Central memory CD8-positive, alpha-beta T cell (primary cell): ENCODE measurements at regions not wholly inside any gene's neighbourhood (a gene's known extent, or its start where the extent isn't known, plus 50 kb on each side); places are given as distances from the start of the nearest gene placed in this dataset.

Source experiments
- ATAC-seq: fragments of 150-1000 bp; cut with Tn5 transposase; replicated peaks from 2 replicates; pipeline ENCODE4 v1.10.0; 2022; ENCODE audit warnings: mild to moderate bottlenecking, moderate FRiP score, moderate number of reproducible peaks; ENCODE audit not compliant: poor library complexity, severe bottlenecking; ENCODE audit errors: extremely low read depth
- DNase-seq, 2 donors: peaks; one replicate each; pipeline ENCODE4 v3.0.0; 2021; ENCODE audit warnings: low spot score in 2 of 2
- H3K27ac Mint-ChIP-seq: one replicate; pipeline ENCODE4 v1.8.0; 2022; ENCODE audit warnings: low read depth, mild to moderate bottlenecking, moderate library complexity, mixed read lengths
- H3K27me3 Mint-ChIP-seq: one replicate; pipeline ENCODE4 v1.8.0; 2022; ENCODE audit warnings: mixed read lengths
- H3K36me3 Mint-ChIP-seq: one replicate; pipeline ENCODE4 v1.8.0; 2022; ENCODE audit warnings: mild to moderate bottlenecking, moderate library complexity, mixed read lengths; ENCODE audit not compliant: insufficient read depth
- H3K4me1 Mint-ChIP-seq: one replicate; pipeline ENCODE4 v1.8.0; 2022; ENCODE audit warnings: mixed read lengths
- H3K4me3 Mint-ChIP-seq: one replicate; pipeline ENCODE4 v1.8.0; 2022; ENCODE audit warnings: mild to moderate bottlenecking, moderate library complexity, mixed read lengths
- H3K9me3 Mint-ChIP-seq: one replicate; pipeline ENCODE4 v1.8.0; 2022; ENCODE audit warnings: mixed read lengths

GRCh38 chrX:9132036-9132638 lies 98.2 kb upstream of the FAM9B start:
- ATAC-seq (no peak), DNase-seq (no peak)
- H3K27me3 Mint-ChIP-seq, result no peaks in the 10 kb centered on the region
- H3K9me3 Mint-ChIP-seq, result peaks cover 4% of the 10 kb centered on the region
- no peak overlapping the region for H3K4me3 Mint-ChIP-seq
- H3K27ac Mint-ChIP-seq, result no peak overlapping the region
- H3K36me3 Mint-ChIP-seq, result no peaks in the 10 kb centered on the region
- no peaks in the 10 kb centered on the region for H3K4me1 Mint-ChIP-seq

GRCh38 chrX:9133426-9133825 lies 99.5 kb upstream of the FAM9B start:
- H3K27ac Mint-ChIP-seq, result no peak overlapping the region
- ATAC-seq (no peak), DNase-seq (no peak)
- H3K36me3 Mint-ChIP-seq, result no peaks in the 10 kb centered on the region
- H3K9me3 Mint-ChIP-seq, result peaks cover 4% of the 10 kb centered on the region
- H3K4me3 Mint-ChIP-seq, result no peak overlapping the region
- no peaks in the 10 kb centered on the region for H3K4me1 Mint-ChIP-seq
- no peaks in the 10 kb centered on the region for H3K27me3 Mint-ChIP-seq

DNA sequence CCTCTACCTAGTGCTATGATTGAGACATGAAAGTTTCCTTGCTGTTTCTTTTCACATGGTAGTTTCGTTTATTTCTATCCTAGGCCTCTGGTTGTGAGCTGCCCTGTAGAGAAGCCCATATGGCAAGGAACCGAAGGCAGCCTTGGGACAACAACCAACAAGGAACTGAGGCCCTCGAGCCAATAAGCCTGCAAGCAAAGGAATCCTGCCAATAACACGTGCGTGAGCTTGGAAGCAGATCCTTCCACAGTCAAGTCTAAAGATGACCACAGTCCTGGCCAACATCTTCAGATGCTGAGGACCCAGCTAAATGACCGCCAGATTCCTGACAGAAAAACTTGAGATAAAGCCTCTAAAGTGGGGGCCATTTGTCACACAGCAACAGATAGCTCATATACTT lies 100.4 kb upstream of the FAM9B start:
- ATAC-seq, result no peak
- no peaks in the 10 kb centered on the region for H3K27me3 Mint-ChIP-seq
- H3K36me3 Mint-ChIP-seq, result peaks cover 1% of the 10 kb centered on the region
- H3K4me3 Mint-ChIP-seq, result no peak overlapping the region
- H3K27ac Mint-ChIP-seq, result no peak overlapping the region
- H3K4me1 Mint-ChIP-seq, result no peaks in the 10 kb centered on the region
- peaks cover 4% of the 10 kb centered on the region for H3K9me3 Mint-ChIP-seq
- no peak for DNase-seq

DNA sequence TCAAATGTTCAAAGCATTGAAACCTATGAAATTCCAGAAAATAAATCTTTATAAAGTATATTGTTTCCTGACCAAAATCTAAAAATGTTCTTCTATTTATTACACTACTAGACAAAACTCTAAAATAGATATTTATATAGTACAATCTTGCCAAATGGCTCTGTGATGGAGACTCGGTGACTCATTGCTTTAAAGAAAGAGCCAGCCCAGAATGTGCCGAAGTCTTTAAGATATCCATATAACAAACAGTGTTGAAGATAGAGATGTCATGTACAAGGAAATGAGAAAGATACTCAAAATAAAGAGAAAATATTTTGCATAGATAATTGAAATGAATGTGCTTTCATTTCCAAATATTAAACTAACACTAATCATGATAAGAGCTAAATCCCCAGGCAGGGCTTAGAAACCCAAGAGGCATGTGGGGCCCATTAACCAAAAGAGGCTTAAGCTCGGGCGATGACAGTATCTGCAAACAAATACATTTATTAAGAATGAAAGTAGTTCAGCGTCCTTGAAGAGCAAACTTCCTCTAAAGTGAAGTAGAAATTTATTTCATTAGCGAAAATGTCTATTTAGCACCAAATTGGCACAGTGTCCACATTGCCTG lies 102.1 kb upstream of the FAM9B start:
- no peak overlapping the region for H3K4me3 Mint-ChIP-seq
- ATAC-seq (no peak), DNase-seq (no peak)
- H3K4me1 Mint-ChIP-seq, result no peaks in the 10 kb centered on the region
- H3K9me3 Mint-ChIP-seq, result peaks cover 4% of the 10 kb centered on the region
- peaks cover 2% of the 10 kb centered on the region for H3K36me3 Mint-ChIP-seq
- H3K27me3 Mint-ChIP-seq, result no peaks in the 10 kb centered on the region
- H3K27ac Mint-ChIP-seq, result no peak overlapping the region

GRCh38 chrX:9137152-9137551 lies 103.2 kb upstream of the FAM9B start:
- H3K4me1 Mint-ChIP-seq, result no peaks in the 10 kb centered on the region
- peaks cover 4% of the 10 kb centered on the region for H3K9me3 Mint-ChIP-seq
- no peaks in the 10 kb centered on the region for H3K27me3 Mint-ChIP-seq
- DNase-seq, result no peak
- H3K4me3 Mint-ChIP-seq, result no peak overlapping the region
- no peak for ATAC-seq
- peaks cover 2% of the 10 kb centered on the region for H3K36me3 Mint-ChIP-seq
- H3K27ac Mint-ChIP-seq, result no peak overlapping the region

DNA sequence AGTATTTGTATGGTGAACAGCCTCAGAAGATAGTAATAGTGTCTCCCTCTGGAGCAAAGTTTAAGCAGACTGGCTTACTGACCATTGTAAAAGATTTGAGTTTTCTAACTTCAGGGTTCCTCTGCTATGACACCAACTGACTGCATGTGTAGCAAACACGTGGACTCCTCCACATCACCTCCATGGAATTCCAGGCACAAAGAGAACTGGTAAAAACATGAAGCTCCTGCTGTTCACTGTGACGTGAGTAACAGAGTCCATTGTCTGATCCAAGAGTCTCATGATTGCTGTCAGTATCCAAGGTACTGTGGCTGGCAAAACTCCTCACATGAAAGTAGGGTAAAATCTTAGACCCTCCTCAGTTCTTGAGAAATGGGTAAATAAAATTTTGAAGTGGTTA lies 107.6 kb upstream of the FAM9B start:
- Mint-ChIP-seq H3K27me3 (peaks cover 9% of the 10 kb centered on the region), H3K27ac (no peak overlapping the region), H3K4me3 (no peak overlapping the region), H3K9me3 (no peaks in the 10 kb centered on the region), H3K36me3 (peaks cover 2% of the 10 kb centered on the region), H3K4me1 (no peaks in the 10 kb centered on the region)
- DNase-seq (no peak), ATAC-seq (no peak)

- no peaks in the 10 kb centered on the region for H3K9me3 Mint-ChIP-seq
- H3K27ac Mint-ChIP-seq, result no peak overlapping the region
- no peak for ATAC-seq
These were observed 110.8 kb upstream of the FAM9B start for GRCh38 chrX:9144701-9145241.

GRCh38 chrX:9146657-9147056 lies 112.7 kb upstream of the FAM9B start:
- no peak for ATAC-seq
- Mint-ChIP-seq H3K36me3 (no peaks in the 10 kb centered on the region), H3K27ac (no peak overlapping the region), H3K4me1 (no peaks in the 10 kb centered on the region), H3K9me3 (no peaks in the 10 kb centered on the region), H3K27me3 (peaks cover 9% of the 10 kb centered on the region), H3K4me3 (no peak overlapping the region)
- no peak for DNase-seq

More at GRCh38 chrX:9144701-9145241, 110.8 kb upstream of the FAM9B start:
- H3K36me3 Mint-ChIP-seq, result no peaks in the 10 kb centered on the region
- no peak for DNase-seq
- H3K4me1 Mint-ChIP-seq, result no peaks in the 10 kb centered on the region
- H3K27me3 Mint-ChIP-seq, result peaks cover 9% of the 10 kb centered on the region
- no peak overlapping the region for H3K4me3 Mint-ChIP-seq

GRCh38 chrX:9147086-9147485 lies 113.2 kb upstream of the FAM9B start:
- no peak overlapping the region for H3K27ac Mint-ChIP-seq
- DNase-seq (no peak), ATAC-seq (no peak)

DNA sequence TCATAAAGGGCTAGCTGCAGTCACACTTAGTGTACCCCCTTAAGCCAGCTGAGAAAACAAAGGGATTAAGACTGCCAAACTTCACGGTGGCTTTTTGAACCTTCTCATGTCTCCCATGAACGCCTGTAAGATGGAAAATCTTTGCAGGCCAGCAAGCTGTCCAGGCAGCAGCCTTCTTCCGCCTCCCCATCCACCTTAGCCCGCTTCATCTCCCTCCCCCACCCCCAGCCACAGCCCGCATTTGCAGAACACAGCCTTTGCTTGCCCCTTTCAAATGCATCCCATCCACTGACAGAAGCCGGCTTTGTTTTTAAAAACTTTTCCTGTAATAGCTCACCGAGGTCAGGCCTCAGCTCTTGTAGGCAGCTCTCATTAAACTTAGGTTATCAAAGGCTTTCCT lies 113.8 kb upstream of the FAM9B start:
- ATAC-seq, result no peak
- no peak for DNase-seq
- no peaks in the 10 kb centered on the region for H3K9me3 Mint-ChIP-seq

More at GRCh38 chrX:9147086-9147485, 113.2 kb upstream of the FAM9B start:
- Mint-ChIP-seq H3K9me3 (no peaks in the 10 kb centered on the region), H3K36me3 (no peaks in the 10 kb centered on the region), H3K27me3 (peaks cover 9% of the 10 kb centered on the region), H3K4me3 (no peak overlapping the region), H3K4me1 (no peaks in the 10 kb centered on the region)

GRCh38 chrX:9148615-9149399 lies 114.9 kb upstream of the FAM9B start:
- no peak overlapping the region for H3K4me3 Mint-ChIP-seq
- no peak for ATAC-seq
- peaks cover 6% of the 10 kb centered on the region for H3K4me1 Mint-ChIP-seq
- no peaks in the 10 kb centered on the region for H3K36me3 Mint-ChIP-seq
- DNase-seq, result no peak
- H3K27me3 Mint-ChIP-seq, result peaks cover 9% of the 10 kb centered on the region
- H3K27ac Mint-ChIP-seq, result no peak overlapping the region
- no peaks in the 10 kb centered on the region for H3K9me3 Mint-ChIP-seq

More for the DNA sequence above, 113.8 kb upstream of the FAM9B start:
- Mint-ChIP-seq H3K4me1 (no peaks in the 10 kb centered on the region), H3K36me3 (no peaks in the 10 kb centered on the region), H3K4me3 (no peak overlapping the region), H3K27ac (no peak overlapping the region), H3K27me3 (peaks cover 9% of the 10 kb centered on the region)

GRCh38 chrX:9149501-9150245 lies 115.7 kb upstream of the FAM9B start:
- no peaks in the 10 kb centered on the region for H3K9me3 Mint-ChIP-seq
- DNase-seq, result no peak

More at GRCh38 chrX:9149501-9150245, 115.7 kb upstream of the FAM9B start:
- Mint-ChIP-seq H3K27me3 (peaks cover under 1% of the 10 kb centered on the region), H3K4me1 (peaks cover 6% of the 10 kb centered on the region), H3K27ac (no peak overlapping the region), H3K4me3 (no peak overlapping the region), H3K36me3 (no peaks in the 10 kb centered on the region)
- no peak for ATAC-seq
